ENCODE measurements at regions not wholly inside any gene's neighbourhood (a gene's known extent, or its start where the extent isn't known, plus 50 kb on each side); places are given as distances from the start of the nearest gene placed in this dataset.

DNA sequence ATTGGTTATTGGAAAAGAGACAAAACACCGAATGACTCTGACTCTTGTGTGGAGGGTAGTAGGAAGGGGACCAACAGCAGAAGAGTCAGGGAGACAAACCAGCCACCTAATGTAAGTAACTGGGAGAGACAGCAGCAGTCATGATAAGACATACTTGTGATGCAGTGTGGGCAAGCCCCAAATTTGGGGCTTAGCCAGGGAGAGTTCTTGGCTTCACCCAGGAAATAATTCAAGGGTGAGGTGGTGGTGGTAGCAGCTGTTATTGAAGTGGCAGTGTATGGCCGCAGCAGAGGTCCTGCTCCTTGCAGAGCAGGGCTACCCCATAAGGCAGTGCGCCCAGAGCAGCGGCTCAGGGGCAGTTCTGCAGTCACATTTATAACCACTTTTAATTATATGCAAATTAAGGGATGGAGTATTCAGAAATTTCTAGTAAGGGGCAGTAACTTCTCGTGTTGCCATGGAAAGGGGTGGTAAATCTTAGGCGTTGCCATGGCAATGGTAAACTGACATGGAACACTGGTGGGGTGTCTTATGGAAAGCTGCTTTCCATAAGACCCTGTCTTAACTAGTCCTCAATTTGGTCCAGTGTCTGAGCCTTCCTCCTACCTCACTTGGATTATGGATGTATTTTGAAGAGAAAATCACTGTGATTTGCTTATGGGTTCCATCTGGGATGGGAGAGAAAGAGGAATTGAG lies 317.1 kb downstream of the PHKB start:
- TF ChIP-seq EZH2phosphoT487 (IDR thresholded peaks at IDR 0.05; ENCODE audit: unreplicated experiment) (no peak), EZH2 (IDR thresholded peaks at IDR 0.05; ENCODE audit: low read depth, unreplicated experiment) (no peak), ZNF114 (CRISPR knock-in tag; IDR thresholded peaks at IDR 0.05) (no peak)
- TF ChIP-seq, protein P1, sequence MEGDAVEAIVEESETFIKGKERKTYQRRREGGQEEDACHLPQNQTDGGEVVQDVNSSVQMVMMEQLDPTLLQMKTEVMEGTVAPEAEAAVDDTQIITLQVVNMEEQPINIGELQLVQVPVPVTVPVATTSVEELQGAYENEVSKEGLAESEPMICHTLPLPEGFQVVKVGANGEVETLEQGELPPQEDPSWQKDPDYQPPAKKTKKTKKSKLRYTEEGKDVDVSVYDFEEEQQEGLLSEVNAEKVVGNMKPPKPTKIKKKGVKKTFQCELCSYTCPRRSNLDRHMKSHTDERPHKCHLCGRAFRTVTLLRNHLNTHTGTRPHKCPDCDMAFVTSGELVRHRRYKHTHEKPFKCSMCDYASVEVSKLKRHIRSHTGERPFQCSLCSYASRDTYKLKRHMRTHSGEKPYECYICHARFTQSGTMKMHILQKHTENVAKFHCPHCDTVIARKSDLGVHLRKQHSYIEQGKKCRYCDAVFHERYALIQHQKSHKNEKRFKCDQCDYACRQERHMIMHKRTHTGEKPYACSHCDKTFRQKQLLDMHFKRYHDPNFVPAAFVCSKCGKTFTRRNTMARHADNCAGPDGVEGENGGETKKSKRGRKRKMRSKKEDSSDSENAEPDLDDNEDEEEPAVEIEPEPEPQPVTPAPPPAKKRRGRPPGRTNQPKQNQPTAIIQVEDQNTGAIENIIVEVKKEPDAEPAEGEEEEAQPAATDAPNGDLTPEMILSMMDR (conservative IDR thresholded peaks at IDR 0.05; ENCODE audit: low read depth in 2 of 2): no peak
- TF ChIP-seq, protein P2, sequence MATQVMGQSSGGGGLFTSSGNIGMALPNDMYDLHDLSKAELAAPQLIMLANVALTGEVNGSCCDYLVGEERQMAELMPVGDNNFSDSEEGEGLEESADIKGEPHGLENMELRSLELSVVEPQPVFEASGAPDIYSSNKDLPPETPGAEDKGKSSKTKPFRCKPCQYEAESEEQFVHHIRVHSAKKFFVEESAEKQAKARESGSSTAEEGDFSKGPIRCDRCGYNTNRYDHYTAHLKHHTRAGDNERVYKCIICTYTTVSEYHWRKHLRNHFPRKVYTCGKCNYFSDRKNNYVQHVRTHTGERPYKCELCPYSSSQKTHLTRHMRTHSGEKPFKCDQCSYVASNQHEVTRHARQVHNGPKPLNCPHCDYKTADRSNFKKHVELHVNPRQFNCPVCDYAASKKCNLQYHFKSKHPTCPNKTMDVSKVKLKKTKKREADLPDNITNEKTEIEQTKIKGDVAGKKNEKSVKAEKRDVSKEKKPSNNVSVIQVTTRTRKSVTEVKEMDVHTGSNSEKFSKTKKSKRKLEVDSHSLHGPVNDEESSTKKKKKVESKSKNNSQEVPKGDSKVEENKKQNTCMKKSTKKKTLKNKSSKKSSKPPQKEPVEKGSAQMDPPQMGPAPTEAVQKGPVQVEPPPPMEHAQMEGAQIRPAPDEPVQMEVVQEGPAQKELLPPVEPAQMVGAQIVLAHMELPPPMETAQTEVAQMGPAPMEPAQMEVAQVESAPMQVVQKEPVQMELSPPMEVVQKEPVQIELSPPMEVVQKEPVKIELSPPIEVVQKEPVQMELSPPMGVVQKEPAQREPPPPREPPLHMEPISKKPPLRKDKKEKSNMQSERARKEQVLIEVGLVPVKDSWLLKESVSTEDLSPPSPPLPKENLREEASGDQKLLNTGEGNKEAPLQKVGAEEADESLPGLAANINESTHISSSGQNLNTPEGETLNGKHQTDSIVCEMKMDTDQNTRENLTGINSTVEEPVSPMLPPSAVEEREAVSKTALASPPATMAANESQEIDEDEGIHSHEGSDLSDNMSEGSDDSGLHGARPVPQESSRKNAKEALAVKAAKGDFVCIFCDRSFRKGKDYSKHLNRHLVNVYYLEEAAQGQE (IDR thresholded peaks at IDR 0.05; ENCODE audit: unreplicated experiment): no peak
